ENCODE measurements at regions not wholly inside any gene's neighbourhood (a gene's known extent, or its start where the extent isn't known, plus 50 kb on each side); places are given as distances from the start of the nearest gene placed in this dataset.
"Not testable (repeated sequence)": the region's sequence is repeated elsewhere in the genome, so short reads cannot be mapped to it uniquely, and the experiment has no call there.

- no peak for DNase-seq (ENCODE audit: low read depth, low spot score)
- CTCF ChIA-PET: interaction anchor here (3.7 to 3.8 kb wide), 2 partner anchors 13 to 259 kb away, joined by 23 to 33 read pairs; no protein-coding TSS in a partner anchor
- TF ChIP-seq CTCF (IDR thresholded peaks at IDR 0.05; ENCODE audit: insufficient read depth, low read length, missing control alignments): no peak
- POLR2A ChIA-PET: no interaction called here
- no peak overlapping the region for H3K4me3 ChIP-seq (ENCODE audit: low read depth, low read length)
These were observed 99.3 kb downstream of the ASB1 start for GRCh38 chr2:238525990-238526389.

GRCh38 chr2:238527565-238527964 is 100.8 kb downstream of the ASB1 start:
- peak; percentile 83 for DNase-seq (ENCODE audit: low read depth, low spot score)
- no peak overlapping the region for H3K4me3 ChIP-seq (ENCODE audit: low read depth, low read length)
- TF ChIP-seq CTCF (IDR thresholded peaks at IDR 0.05; ENCODE audit: insufficient read depth, low read length, missing control alignments): no peak
- ChIA-PET CTCF (interaction anchor here (1.5 to 2.6 kb wide), 2 partner anchors 14 to 257 kb away, joined by 8 to 17 read pairs; no protein-coding TSS in a partner anchor), POLR2A (no interaction called here)

GRCh38 chr2:238528953-238529781 is 102.4 kb downstream of the ASB1 start:
- no peak overlapping the region for H3K4me3 ChIP-seq (ENCODE audit: low read depth, low read length)
- no peak for TF ChIP-seq CTCF (IDR thresholded peaks at IDR 0.05; ENCODE audit: insufficient read depth, low read length, missing control alignments)
- ChIA-PET CTCF (interaction anchor here (0.5 to 2.6 kb wide), 8 partner anchors 9 to 309 kb away, joined by 3 to 18 read pairs (median 4); no protein-coding TSS in a partner anchor), POLR2A (interaction anchor here (1.0 kb wide), 1 partner anchor 39 kb away, joined by 3 read pairs; no protein-coding TSS in a partner anchor)
- DNase-seq (ENCODE audit: low read depth, low spot score): peak; percentile 55

- H3K4me3 ChIP-seq (ENCODE audit: low read depth, low read length); CTCF ChIA-PET; POLR2A ChIA-PET; DNase-seq (ENCODE audit: low read depth, low spot score): not testable (repeated sequence)
These were observed 104.4 kb downstream of the ASB1 start for GRCh38 chr2:238531017-238531645.

- CTCF ChIA-PET; POLR2A ChIA-PET; H3K4me3 ChIP-seq (ENCODE audit: low read depth, low read length); DNase-seq (ENCODE audit: low read depth, low spot score): not testable (repeated sequence)
These were observed 117.0 kb downstream of the ASB1 start for GRCh38 chr2:238543732-238544131.

- H3K4me3 ChIP-seq (ENCODE audit: low read depth, low read length): no peak overlapping the region
- DNase-seq (ENCODE audit: low read depth, low spot score): no peak
- POLR2A ChIA-PET: no interaction called here
- no peak for TF ChIP-seq CTCF (IDR thresholded peaks at IDR 0.05; ENCODE audit: insufficient read depth, low read length, missing control alignments)
- CTCF ChIA-PET: no interaction called here
These were observed 122.3 kb downstream of the ASB1 start for GRCh38 chr2:238548902-238549462.

GRCh38 chr2:238549866-238550265 is 123.1 kb downstream of the ASB1 start:
- no peak overlapping the region for H3K4me3 ChIP-seq (ENCODE audit: low read depth, low read length)
- DNase-seq (ENCODE audit: low read depth, low spot score): no peak
- ChIA-PET CTCF (no interaction called here), POLR2A (no interaction called here)
- no peak for TF ChIP-seq CTCF (IDR thresholded peaks at IDR 0.05; ENCODE audit: insufficient read depth, low read length, missing control alignments)
